DOHH2 (cell line): ENCODE measurements at regions not wholly inside any gene's neighbourhood (a gene's known extent, or its start where the extent isn't known, plus 50 kb on each side); places are given as distances from the start of the nearest gene placed in this dataset.
A peak's percentile ranks its signal among the peaks of the same experiment; 100 is the strongest.

Experiments used
- H3F3A ChIP-seq: fragments of 200-600 bp; sonication (generic), shearing (Covaris generic); 2 replicates; pipeline ENCODE4 v1.6.0; 2016; ENCODE audit warnings: antibody characterized with exemption, mild to moderate bottlenecking; ENCODE audit not compliant: control insufficient read depth, insufficient read depth
- H3K27ac ChIP-seq: fragments of 200-600 bp; sonication (generic); 2 replicates; pipeline ENCODE4 v1.5.1; 2014; ENCODE audit warnings: low read depth, mild to moderate bottlenecking, low read length, moderate library complexity
- H3K27me3 ChIP-seq: fragments of 200-600 bp; sonication (generic); 2 replicates; pipeline ENCODE4 v1.6.1; 2014; ENCODE audit warnings: mild to moderate bottlenecking, low read length, mixed read lengths; ENCODE audit not compliant: control insufficient read depth
- H3K36me3 ChIP-seq: fragments of 200-600 bp; sonication (generic); 2 replicates; pipeline ENCODE4 v1.6.1; 2014; ENCODE audit warnings: mild to moderate bottlenecking, low read length, moderate library complexity, mixed read lengths; ENCODE audit not compliant: control insufficient read depth
- H3K4me1 ChIP-seq: fragments of 200-600 bp; sonication (generic); 2 replicates; pipeline ENCODE4 v1.6.1; 2014; ENCODE audit warnings: mild to moderate bottlenecking, low read length, mixed read lengths; ENCODE audit not compliant: control insufficient read depth
- H3K4me2 ChIP-seq: fragments of 200-600 bp; sonication (generic); 2 replicates; pipeline ENCODE4 v1.6.0; 2014; ENCODE audit warnings: mild to moderate bottlenecking, low read length, moderate library complexity
- H3K4me3 ChIP-seq: fragments of 200-600 bp; sonication (generic); 2 replicates; pipeline ENCODE4 v1.5.1; 2014; ENCODE audit warnings: mild to moderate bottlenecking, low read length, mixed read lengths
- H3K79me2 ChIP-seq: fragments of 200-600 bp; sonication (generic); 2 replicates; pipeline ENCODE4 v1.6.1; 2014; ENCODE audit warnings: mild to moderate bottlenecking, low read length, mixed read lengths; ENCODE audit not compliant: control insufficient read depth
- H3K9me2 ChIP-seq: fragments of 200-600 bp; sonication (generic); replicated peaks from 2 replicates; pipeline ENCODE4 v1.6.1; 2014; ENCODE audit warnings: mild to moderate bottlenecking, low read length, mixed read lengths; ENCODE audit not compliant: control insufficient read depth
- H3K9me3 ChIP-seq: fragments of 200-600 bp; sonication (generic); 2 replicates; pipeline ENCODE4 v1.6.1; 2014; ENCODE audit warnings: antibody characterized with exemption, low read length, mixed read lengths; ENCODE audit not compliant: control insufficient read depth, insufficient read depth
- H4K20me1 ChIP-seq: fragments of 200-600 bp; sonication (generic); 2 replicates; pipeline ENCODE4 v1.6.0; 2014; ENCODE audit warnings: low read depth, mild to moderate bottlenecking, antibody characterized with exemption, low read length, moderate library complexity; ENCODE audit not compliant: control insufficient read depth, insufficient read depth
- CTCF ChIP-seq: fragments of 200-600 bp; sonication (generic); IDR thresholded peaks from one replicate; pipeline ENCODE4 v1.5.1; 2014; ENCODE audit warnings: antibody characterized with exemption, mild to moderate bottlenecking, low read depth, low read length; ENCODE audit not compliant: poor library complexity, severe bottlenecking
- EZH2phosphoT487 ChIP-seq: fragments of 200-600 bp; sonication (generic); IDR thresholded peaks from 2 replicates; pipeline ENCODE4 v1.6.1; 2017; ENCODE audit warnings: borderline replicate concordance, mild to moderate bottlenecking, antibody characterized with exemption, low read length, moderate library complexity, mixed read lengths

GRCh38 chr5:98349251-98349989, 424.0 kb upstream of the RGMB start:
- no peak overlapping the region for H3K4me3 ChIP-seq
- no peaks in the 10 kb centered on the region for H3K27me3 ChIP-seq
- H3K4me1 ChIP-seq = no peaks in the 10 kb centered on the region
- no peaks in the 10 kb centered on the region for H3K36me3 ChIP-seq
- no peak overlapping the region for H3K27ac ChIP-seq
- H3K9me3 ChIP-seq = no peaks in the 10 kb centered on the region
- H3K9me2 ChIP-seq = no peaks in the 10 kb centered on the region
- no peaks in the 10 kb centered on the region for H3F3A ChIP-seq
- H3K4me2 ChIP-seq = no peak overlapping the region
- no peak for TF ChIP-seq EZH2phosphoT487
- TF ChIP-seq CTCF = peak; percentile 78
- no peaks in the 10 kb centered on the region for H3K79me2 ChIP-seq
- no peaks in the 10 kb centered on the region for H4K20me1 ChIP-seq

- H3K36me3 ChIP-seq = no peaks in the 10 kb centered on the region
- H3K79me2 ChIP-seq = no peaks in the 10 kb centered on the region
- H4K20me1 ChIP-seq = no peaks in the 10 kb centered on the region
- H3K27ac ChIP-seq = no peak overlapping the region
- no peak overlapping the region for H3K4me3 ChIP-seq
- H3K4me1 ChIP-seq = no peaks in the 10 kb centered on the region
- H3K9me2 ChIP-seq = no peaks in the 10 kb centered on the region
- H3K27me3 ChIP-seq = no peaks in the 10 kb centered on the region
- no peak overlapping the region for H3K4me2 ChIP-seq
- no peaks in the 10 kb centered on the region for H3F3A ChIP-seq
- TF ChIP-seq CTCF (no peak), EZH2phosphoT487 (no peak)
- H3K9me3 ChIP-seq = no peaks in the 10 kb centered on the region
Observed at GRCh38 chr5:98349990-98350365, 423.5 kb upstream of the RGMB start.

GRCh38 chr5:98354922-98355321, 418.5 kb upstream of the RGMB start:
- Histone ChIP-seq H3K4me3 (no peak overlapping the region), H3F3A (no peaks in the 10 kb centered on the region), H3K9me3 (no peaks in the 10 kb centered on the region), H4K20me1 (no peaks in the 10 kb centered on the region), H3K4me2 (no peak overlapping the region), H3K79me2 (no peaks in the 10 kb centered on the region), H3K4me1 (no peaks in the 10 kb centered on the region), H3K27ac (no peak overlapping the region), H3K36me3 (no peaks in the 10 kb centered on the region), H3K27me3 (no peaks in the 10 kb centered on the region), H3K9me2 (no peaks in the 10 kb centered on the region)
- TF ChIP-seq EZH2phosphoT487 (no peak), CTCF (no peak)
